ENCODE measurements at regions not wholly inside any gene's neighbourhood (a gene's known extent, or its start where the extent isn't known, plus 50 kb on each side); places are given as distances from the start of the nearest gene placed in this dataset.

- no peak for DNase-seq
- H2AFZ ChIP-seq (ENCODE audit: insufficient read depth, low read depth, low read length, poor library complexity, severe bottlenecking): no peak overlapping the region
- no peak overlapping the region for H3K4me2 ChIP-seq (replicated peaks; ENCODE audit: extremely low read depth, low read length, poor library complexity, severe bottlenecking)
- H3K27ac ChIP-seq (ENCODE audit: low read depth in 1 of 2, low read length in 2 of 2): no peak overlapping the region
- Mint-ChIP-seq H3K9me3 (peaks cover 0 to 3% (median under 1%) of the 10 kb centered on the region in 7 donors), H3K4me3 (no peak overlapping the region), H3K36me3 (no peaks in the 10 kb centered on the region), H3K27me3 (ENCODE audit: low read depth in 3 of 3) (no peaks in the 10 kb centered on the region), H3K27ac (no peak overlapping the region), H3K4me1 (no peaks in the 10 kb centered on the region)
- intact Hi-C loops (cut with micrococcal nuclease): no loop called here
- 60% methylated on average over 1 of the region's 2 CpGs for WGBS (ENCODE audit: insufficient coverage)
- H3K9ac ChIP-seq (ENCODE audit: insufficient read depth, low read length, poor library complexity, severe bottlenecking): no peak overlapping the region
- H4K20me1 ChIP-seq (ENCODE audit: insufficient read depth, low read length): no peaks in the 10 kb centered on the region
- no peaks in the 10 kb centered on the region for H3K79me2 ChIP-seq (ENCODE audit: insufficient read depth, low read length)
- no peaks in the 10 kb centered on the region for H3K36me3 ChIP-seq (replicated peaks in 1 of 2; ENCODE audit: control insufficient read depth in 1 of 2, insufficient read depth in 2 of 2, low read length in 2 of 2)
- no peaks in the 10 kb centered on the region for H3K27me3 ChIP-seq (ENCODE audit: control insufficient read depth in 2 of 2, insufficient read depth in 2 of 2, low read length in 2 of 2)
- H3K9me3 ChIP-seq (replicated peaks in 1 of 2; ENCODE audit: control insufficient read depth in 1 of 2, insufficient read depth in 1 of 2, low read length in 2 of 2): peaks cover 0 to 4% of the 10 kb centered on the region in 2 donors
- no peak overlapping the region for H3K4me3 ChIP-seq (replicated peaks in 1 of 3; ENCODE audit: low read depth in 2 of 3, low read length in 3 of 3)
- no peak for TF ChIP-seq CTCF (IDR thresholded peaks at IDR 0.05)
- H3K4me1 ChIP-seq (ENCODE audit: control insufficient read depth in 1 of 2, insufficient read depth in 2 of 2, low read length in 2 of 2): no peaks in the 10 kb centered on the region
Observed at GRCh38 chr4:129966175-129966574, 870.2 kb downstream of the C4orf33 start.

- WGBS (ENCODE audit: insufficient coverage): no CpG with 5 or more reads among the region's 3 CpGs
- no peak overlapping the region for H2AFZ ChIP-seq (ENCODE audit: insufficient read depth, low read depth, low read length, poor library complexity, severe bottlenecking)
- Mint-ChIP-seq H3K4me3 (no peak overlapping the region), H3K36me3 (no peaks in the 10 kb centered on the region), H3K27ac (no peak overlapping the region), H3K27me3 (ENCODE audit: low read depth in 3 of 3) (no peaks in the 10 kb centered on the region), H3K4me1 (no peaks in the 10 kb centered on the region), H3K9me3 (peaks cover 0 to 2% (median 0%) of the 10 kb centered on the region in 7 donors)
- no peak overlapping the region for H3K27ac ChIP-seq (ENCODE audit: low read depth in 1 of 2, low read length in 2 of 2)
- H3K27me3 ChIP-seq (ENCODE audit: control insufficient read depth in 2 of 2, insufficient read depth in 2 of 2, low read length in 2 of 2): no peaks in the 10 kb centered on the region
- H3K79me2 ChIP-seq (ENCODE audit: insufficient read depth, low read length): no peaks in the 10 kb centered on the region
- no peak for DNase-seq
- H3K4me2 ChIP-seq (replicated peaks; ENCODE audit: extremely low read depth, low read length, poor library complexity, severe bottlenecking): no peak overlapping the region
- intact Hi-C loops (cut with micrococcal nuclease): no loop called here
- no peak overlapping the region for H3K9ac ChIP-seq (ENCODE audit: insufficient read depth, low read length, poor library complexity, severe bottlenecking)
- H4K20me1 ChIP-seq (ENCODE audit: insufficient read depth, low read length): no peaks in the 10 kb centered on the region
- H3K4me1 ChIP-seq (ENCODE audit: control insufficient read depth in 1 of 2, insufficient read depth in 2 of 2, low read length in 2 of 2): no peaks in the 10 kb centered on the region
- peaks cover 0 to 4% of the 10 kb centered on the region in 2 donors for H3K9me3 ChIP-seq (replicated peaks in 1 of 2; ENCODE audit: control insufficient read depth in 1 of 2, insufficient read depth in 1 of 2, low read length in 2 of 2)
- no peak overlapping the region for H3K4me3 ChIP-seq (replicated peaks in 1 of 3; ENCODE audit: low read depth in 2 of 3, low read length in 3 of 3)
- H3K36me3 ChIP-seq (replicated peaks in 1 of 2; ENCODE audit: control insufficient read depth in 1 of 2, insufficient read depth in 2 of 2, low read length in 2 of 2): no peaks in the 10 kb centered on the region
- no peak for TF ChIP-seq CTCF (IDR thresholded peaks at IDR 0.05)
Observed at GRCh38 chr4:129968366-129968765, 872.4 kb downstream of the C4orf33 start.
